PC-3 (cell line): ENCODE measurements at regions not wholly inside any gene's neighbourhood (a gene's known extent, or its start where the extent isn't known, plus 50 kb on each side); places are given as distances from the start of the nearest gene placed in this dataset.

Experiments
- CTCF ChIP-seq: fragments of 300-600 bp; sonication (generic); conservative IDR thresholded peaks from 2 replicates; pipeline ENCODE4 v1.5.1; 2017; ENCODE audit warnings: antibody characterized with exemption, low read depth, mild to moderate bottlenecking, low read length
- EZH2phosphoT487 ChIP-seq: fragments of 300-600 bp; sonication (generic); IDR thresholded peaks from 2 replicates; pipeline ENCODE4 v1.6.1; 2018; ENCODE audit warnings: mild to moderate bottlenecking, antibody characterized with exemption, low read length, borderline replicate concordance

- TF ChIP-seq CTCF, result no peak
- TF ChIP-seq EZH2phosphoT487, result no peak
Measured at GRCh38 chr2:118232391-118232790, 144.1 kb downstream of the INSIG2 start.
